NT2/D1 (cell line): ENCODE measurements at regions not wholly inside any gene's neighbourhood (a gene's known extent, or its start where the extent isn't known, plus 50 kb on each side); places are given as distances from the start of the nearest gene placed in this dataset.

ENCODE experiments used
- YY1 ChIP-seq: IDR thresholded peaks from 2 replicates; pipeline ENCODE4 v1.6.1; 2011; ENCODE audit not compliant: insufficient read length, insufficient read depth
- ZNF274 ChIP-seq: IDR thresholded peaks from 2 replicates; pipeline ENCODE4 v1.6.1; 2011; ENCODE audit warnings: mild to moderate bottlenecking, low read depth, low read length

GRCh38 chr1:227399152-227399730 is 80.9 kb upstream of the CDC42BPA start:
- TF ChIP-seq YY1 (no peak), ZNF274 (no peak)
